ENCODE measurements at regions not wholly inside any gene's neighbourhood (a gene's known extent, or its start where the extent isn't known, plus 50 kb on each side); places are given as distances from the start of the nearest gene placed in this dataset.

DNA sequence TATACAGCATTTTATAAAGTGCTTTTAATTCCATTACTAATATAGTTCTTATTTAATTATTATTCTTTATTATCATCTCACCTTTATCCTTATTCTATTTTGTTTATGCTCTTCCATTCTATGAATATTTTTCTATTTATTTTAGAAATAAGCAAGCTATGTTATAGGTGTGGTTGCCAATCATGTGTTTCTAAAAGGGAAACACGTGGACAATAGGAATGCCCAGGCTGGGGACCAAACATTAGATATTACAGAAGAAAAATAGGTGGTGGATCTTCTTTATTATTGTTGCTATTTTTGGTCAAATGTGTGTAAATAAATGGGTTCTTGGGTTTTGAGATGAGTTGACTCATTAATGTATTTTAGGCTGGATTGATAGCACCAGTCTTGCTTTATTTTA, 438.3 kb downstream of the RAB38 start:
- TF ChIP-seq YY1 (IDR thresholded peaks at IDR 0.05; ENCODE audit: insufficient read depth, insufficient read length) (no peak), ZNF274 (IDR thresholded peaks at IDR 0.05; ENCODE audit: low read depth, low read length) (no peak)
